Vagina (tissue), 1 donor: ENCODE measurements at regions not wholly inside any gene's neighbourhood (a gene's known extent, or its start where the extent isn't known, plus 50 kb on each side); places are given as distances from the start of the nearest gene placed in this dataset. TPM values are rescaled to one million over a fixed set of nuclear protein-coding genes. Genes with fewer than 3 reads are reported as not detected.

Source experiments
- small RNA-seq: library from RNA; depleted of rRNA; stranded (forward); fragments of <200 nt; gene quantifications from one replicate; pipeline ENCODE3, GENCODE V24; 2016

Small RNA genes in the stretch of these regions (small RNA-seq; reads per million reads assigned to genes)
- not detected for gene RN7SKP164
